ENCODE measurements at regions not wholly inside any gene's neighbourhood (a gene's known extent, or its start where the extent isn't known, plus 50 kb on each side); places are given as distances from the start of the nearest gene placed in this dataset.

DNA sequence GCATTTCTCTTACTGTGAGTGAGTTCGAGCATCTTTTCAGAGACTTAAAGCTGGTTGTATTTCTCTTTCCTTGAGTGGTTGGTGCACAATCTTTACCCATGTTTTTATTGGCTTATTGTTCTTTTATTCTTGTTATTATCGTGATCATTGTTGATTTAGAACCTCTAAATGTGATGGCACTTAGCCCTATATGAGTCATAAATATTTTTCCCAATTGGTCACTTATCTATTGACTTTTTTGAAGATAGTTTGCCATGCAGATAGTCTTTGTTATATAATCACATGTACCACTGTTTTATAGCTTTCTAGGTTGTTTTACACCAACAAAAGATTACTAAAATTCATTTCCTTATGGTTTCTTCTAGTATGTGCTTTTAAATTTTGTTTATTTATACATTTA is 70.6 kb upstream of the KCNK12 start:
- TF ChIP-seq, protein P1, sequence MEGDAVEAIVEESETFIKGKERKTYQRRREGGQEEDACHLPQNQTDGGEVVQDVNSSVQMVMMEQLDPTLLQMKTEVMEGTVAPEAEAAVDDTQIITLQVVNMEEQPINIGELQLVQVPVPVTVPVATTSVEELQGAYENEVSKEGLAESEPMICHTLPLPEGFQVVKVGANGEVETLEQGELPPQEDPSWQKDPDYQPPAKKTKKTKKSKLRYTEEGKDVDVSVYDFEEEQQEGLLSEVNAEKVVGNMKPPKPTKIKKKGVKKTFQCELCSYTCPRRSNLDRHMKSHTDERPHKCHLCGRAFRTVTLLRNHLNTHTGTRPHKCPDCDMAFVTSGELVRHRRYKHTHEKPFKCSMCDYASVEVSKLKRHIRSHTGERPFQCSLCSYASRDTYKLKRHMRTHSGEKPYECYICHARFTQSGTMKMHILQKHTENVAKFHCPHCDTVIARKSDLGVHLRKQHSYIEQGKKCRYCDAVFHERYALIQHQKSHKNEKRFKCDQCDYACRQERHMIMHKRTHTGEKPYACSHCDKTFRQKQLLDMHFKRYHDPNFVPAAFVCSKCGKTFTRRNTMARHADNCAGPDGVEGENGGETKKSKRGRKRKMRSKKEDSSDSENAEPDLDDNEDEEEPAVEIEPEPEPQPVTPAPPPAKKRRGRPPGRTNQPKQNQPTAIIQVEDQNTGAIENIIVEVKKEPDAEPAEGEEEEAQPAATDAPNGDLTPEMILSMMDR (IDR thresholded peaks at IDR 0.05): no peak
- TF ChIP-seq POLR2A (IDR thresholded peaks at IDR 0.05) (no peak), POLR2AphosphoS5 (IDR thresholded peaks at IDR 0.05; ENCODE audit: insufficient read depth in 1 of 2, low read depth in 1 of 2) (no peak)

Data from vagina (tissue), 2 donors.